HG02610 (cell line): ENCODE measurements at regions not wholly inside any gene's neighbourhood (a gene's known extent, or its start where the extent isn't known, plus 50 kb on each side); places are given as distances from the start of the nearest gene placed in this dataset.
"Not testable (repeated sequence)": the region's sequence is repeated elsewhere in the genome, so short reads cannot be mapped to it uniquely, and the experiment has no call there.

Experiments
- ATAC-seq: cut with Tn5 transposase; IDR thresholded peaks from one replicate; pipeline ENCODE4 v1.9.1; 2021; ENCODE audit warnings: mild to moderate bottlenecking, moderate library complexity; ENCODE audit not compliant: unreplicated experiment

DNA sequence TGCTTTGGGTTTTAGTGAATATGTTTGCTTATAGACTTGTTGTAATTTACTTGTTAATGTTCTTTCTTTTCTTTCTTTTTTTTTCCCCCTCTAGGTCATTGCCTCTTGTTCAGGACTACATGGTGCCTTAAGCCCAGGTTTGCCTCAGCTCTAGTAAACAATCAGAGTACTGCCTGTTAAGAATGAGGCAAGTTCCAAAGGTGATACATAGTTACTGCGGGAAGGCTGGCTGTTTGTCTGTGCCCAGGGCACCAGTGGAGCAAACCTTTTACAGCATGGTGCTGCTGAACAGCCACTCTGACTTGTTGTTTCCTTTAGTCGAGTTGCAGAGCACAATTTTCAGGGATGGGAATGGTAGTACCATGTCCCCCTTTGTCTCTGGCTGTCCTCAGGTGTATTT, 517.2 kb downstream of the NYAP2 start:
- ATAC-seq = no peak

- ATAC-seq = no peak
Measured at GRCh38 chr2:225911019-225911418, 511.5 kb downstream of the NYAP2 start.

DNA sequence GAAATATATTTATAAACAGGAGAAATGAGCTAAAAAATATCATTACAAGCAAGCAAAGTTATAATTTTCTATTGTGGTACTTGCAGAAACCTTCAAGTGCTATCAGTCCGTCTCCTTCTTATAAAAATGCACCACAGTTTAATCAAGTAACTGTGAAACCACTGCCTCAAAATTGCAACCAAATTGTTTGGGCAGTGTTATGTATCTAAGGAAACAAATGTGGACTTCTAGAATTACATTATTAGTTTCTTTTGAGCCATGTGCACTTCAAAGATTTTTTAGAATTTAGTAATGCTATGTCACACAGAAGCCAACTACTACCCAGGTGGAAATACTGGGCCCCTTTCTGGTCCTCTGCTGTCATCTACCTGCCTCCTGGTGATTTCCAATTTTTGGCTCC, 495.6 kb downstream of the NYAP2 start:
- no peak for ATAC-seq

- no peak for ATAC-seq
Measured at GRCh38 chr2:225894236-225894980, 494.9 kb downstream of the NYAP2 start.

GRCh38 chr2:225893151-225893550, 493.6 kb downstream of the NYAP2 start:
- no peak for ATAC-seq

- no peak for ATAC-seq
Measured at GRCh38 chr2:225891771-225892170, 492.3 kb downstream of the NYAP2 start.

GRCh38 chr2:225891013-225891412, 491.5 kb downstream of the NYAP2 start:
- ATAC-seq = no peak

GRCh38 chr2:225889452-225889851, 489.9 kb downstream of the NYAP2 start:
- ATAC-seq = peak; percentile 79

DNA sequence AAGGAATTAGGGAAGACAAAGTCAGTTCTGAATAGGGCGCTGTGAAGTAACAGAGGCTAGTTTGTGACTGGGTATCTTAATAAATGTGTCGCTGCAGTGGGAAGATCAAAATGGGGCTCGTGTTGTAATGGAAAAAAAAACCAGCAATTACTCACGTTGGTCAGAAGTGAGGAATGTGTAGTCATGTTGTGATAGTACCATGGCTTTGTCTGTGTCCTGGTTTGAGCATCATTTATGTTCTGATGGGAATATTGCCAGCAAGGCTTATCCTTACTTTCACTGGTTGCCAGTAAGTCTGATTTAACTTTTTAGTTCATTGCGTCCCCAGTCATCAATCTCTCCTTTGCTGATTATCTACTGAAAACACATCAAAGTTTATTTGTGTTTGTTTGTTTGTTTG, 467.6 kb downstream of the NYAP2 start:
- ATAC-seq = no peak

GRCh38 chr2:225865468-225865867, 466.0 kb downstream of the NYAP2 start:
- no peak for ATAC-seq

- ATAC-seq = no peak
Measured at GRCh38 chr2:225864394-225864793, 464.9 kb downstream of the NYAP2 start.

- ATAC-seq = no peak
Measured at GRCh38 chr2:225842939-225843338, 443.4 kb downstream of the NYAP2 start.

- ATAC-seq = no peak
Measured at GRCh38 chr2:225841314-225841713, 441.8 kb downstream of the NYAP2 start.

DNA sequence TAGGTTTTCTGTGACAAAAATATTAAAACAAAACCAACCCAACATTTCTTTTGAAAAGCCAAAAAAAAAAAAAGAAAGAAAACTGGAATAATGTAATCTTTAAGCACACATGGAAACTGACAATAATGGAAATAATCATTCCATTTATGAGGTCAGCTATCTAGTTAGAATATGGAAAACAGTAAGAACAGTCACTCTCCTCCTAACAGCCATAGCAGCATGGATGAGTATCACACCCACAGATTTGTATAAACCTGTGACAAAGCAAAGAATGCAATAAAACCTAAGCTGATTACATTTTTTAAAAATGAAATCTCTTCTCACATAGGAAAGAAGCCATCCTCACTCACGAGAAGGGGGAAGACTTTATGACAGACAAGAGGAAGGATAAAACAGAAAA, 437.8 kb downstream of the NYAP2 start:
- no peak for ATAC-seq

DNA sequence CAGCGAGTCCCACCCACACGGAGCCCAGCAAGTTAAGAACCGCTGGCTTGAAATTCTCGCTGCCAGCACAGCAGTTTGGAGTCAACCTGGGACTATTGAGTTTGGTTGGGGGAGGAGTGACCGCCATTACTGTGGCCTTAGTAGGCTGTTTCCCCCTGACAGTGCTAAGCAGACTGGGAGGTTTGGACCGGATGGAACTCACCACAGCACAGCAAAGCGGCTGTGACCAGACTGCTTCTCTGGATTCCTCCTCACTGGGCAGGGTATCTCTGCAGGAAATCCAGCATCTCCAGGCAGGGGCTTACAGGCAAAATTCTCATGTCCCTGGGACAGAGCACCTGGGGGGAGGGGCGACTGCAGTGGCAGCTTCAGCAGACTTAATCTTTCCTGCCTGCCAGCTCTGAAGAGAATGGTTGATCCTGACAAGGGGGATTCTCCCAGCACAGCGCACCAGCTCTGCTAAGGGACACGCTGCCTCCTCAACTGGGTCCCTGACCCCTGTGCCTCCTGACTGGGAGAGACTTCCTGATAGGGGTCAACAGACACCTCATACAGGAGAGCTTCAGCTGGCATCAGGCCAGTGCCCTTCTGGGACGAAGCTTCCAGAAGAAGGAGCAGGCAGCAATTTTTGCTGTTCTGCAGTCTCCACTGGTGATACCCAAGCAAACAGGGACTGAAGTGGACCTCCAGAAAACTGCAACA, 425.4 kb downstream of the NYAP2 start:
- no peak for ATAC-seq

GRCh38 chr2:225821351-225821750, 421.8 kb downstream of the NYAP2 start:
- no peak for ATAC-seq

- no peak for ATAC-seq
Measured at GRCh38 chr2:225820826-225821225, 421.3 kb downstream of the NYAP2 start.

DNA sequence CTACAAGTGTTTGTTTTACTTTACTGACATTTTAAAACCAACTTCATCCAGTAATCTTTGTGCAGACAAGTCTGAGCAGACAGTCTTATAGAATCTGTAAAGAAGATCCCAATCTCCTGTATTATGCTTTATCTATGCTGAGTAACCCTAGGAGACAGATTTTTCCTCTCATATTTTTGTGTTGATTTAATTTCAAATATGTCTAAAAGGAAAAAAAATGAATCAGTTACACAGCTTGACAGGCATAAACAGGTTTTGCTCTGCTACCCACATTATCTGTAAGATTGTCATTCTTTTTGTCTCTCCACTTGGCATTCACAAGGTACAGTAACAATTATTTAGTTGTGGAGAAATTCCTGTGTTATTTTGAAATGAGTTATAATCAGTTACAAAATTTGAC, 415.0 kb downstream of the NYAP2 start:
- ATAC-seq = no peak

DNA sequence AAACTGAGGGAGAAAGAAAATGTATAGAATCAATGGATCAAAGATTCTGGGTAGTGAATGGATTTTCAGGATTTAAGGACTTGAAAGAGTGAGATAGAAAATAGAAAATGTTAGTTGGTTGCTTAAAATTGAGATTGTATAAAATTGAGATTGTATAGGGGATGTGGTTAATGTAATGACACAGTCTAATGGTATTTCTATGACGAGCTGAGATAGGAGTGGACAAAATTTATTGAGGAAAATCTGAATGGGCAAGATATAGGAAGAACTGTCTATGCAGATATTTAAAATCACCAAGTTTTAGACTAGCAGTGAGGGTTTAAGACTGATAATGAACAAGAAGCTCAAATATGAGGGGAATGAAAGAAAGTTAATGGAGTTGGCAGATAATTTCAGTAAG, 406.6 kb downstream of the NYAP2 start:
- ATAC-seq = no peak

DNA sequence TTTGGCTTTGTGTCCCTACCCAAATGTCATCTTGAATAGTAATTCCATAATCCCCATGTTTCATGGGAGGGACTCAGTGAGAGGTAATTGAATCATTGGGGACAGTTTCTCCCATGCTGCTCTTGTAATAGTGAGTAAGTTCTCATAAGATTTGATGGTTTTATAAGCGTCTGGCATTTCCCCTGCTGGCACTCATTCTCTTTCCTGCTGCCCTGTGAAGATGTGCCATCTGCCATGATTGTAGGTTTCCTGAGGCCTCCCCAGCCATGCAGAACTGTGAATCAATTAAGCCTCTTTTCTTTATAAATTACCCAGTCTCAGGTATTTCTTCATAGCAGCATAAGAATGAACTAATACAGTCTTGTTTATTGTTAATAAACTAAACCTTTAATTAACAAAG, 402.6 kb downstream of the NYAP2 start:
- ATAC-seq = not testable (repeated sequence)

- ATAC-seq = no peak
Measured at GRCh38 chr2:225797394-225797793, 397.9 kb downstream of the NYAP2 start.

DNA sequence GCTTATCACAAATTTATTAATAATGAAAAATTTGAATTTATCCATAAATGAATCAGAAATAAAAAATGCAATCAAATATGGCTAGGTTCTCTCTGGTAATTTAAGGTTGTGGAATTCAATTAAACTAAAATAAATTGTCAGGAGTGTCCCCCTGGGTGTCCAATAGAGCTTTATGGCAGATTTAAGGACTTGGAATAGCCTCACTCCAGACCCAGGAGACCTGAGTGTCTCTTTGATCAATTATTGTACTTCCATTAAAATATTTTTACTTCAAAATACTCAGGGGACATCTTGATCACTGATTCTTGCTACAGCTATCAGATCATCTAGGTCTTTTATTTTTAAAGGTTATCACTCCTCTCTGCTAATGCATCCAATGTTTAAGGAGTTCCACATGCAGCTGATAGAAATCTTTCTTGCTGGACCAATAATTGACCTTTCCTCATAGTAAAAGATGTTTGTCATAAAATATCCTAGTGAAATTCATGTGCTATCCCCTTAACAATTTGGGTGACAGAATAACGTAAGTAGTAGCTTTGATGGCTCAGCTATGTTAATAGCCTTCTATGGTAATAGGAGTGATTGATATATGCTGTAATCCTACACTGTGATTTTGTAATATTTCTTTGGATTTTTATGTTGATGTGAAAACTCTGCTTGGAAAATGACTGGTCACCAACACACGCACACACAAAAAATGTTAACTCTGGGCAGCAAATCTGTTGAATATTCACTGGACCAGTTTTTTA, 395.3 kb downstream of the NYAP2 start:
- no peak for ATAC-seq
